ENCODE measurements at regions not wholly inside any gene's neighbourhood (a gene's known extent, or its start where the extent isn't known, plus 50 kb on each side); places are given as distances from the start of the nearest gene placed in this dataset.
"Not testable (repeated sequence)": the region's sequence is repeated elsewhere in the genome, so short reads cannot be mapped to it uniquely, and the experiment has no call there.

DNA sequence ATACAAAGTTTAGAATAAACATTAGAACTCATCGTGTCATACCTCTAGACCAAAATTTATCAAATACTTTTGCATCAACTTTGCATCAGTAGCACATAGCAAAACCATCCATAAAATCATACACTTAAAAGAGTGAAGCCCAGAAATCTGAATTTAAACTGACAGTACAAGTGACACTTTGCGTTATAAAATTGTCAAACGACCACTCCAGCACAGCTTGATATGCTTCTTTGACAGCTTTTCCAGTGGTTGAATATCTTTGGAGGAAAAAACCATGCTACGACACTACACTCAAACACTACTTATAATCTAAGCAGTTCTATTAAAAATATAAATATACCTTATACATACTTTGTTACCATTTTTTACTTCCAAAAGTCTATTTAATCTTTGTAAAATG is 1644.4 kb downstream of the STIM2 start:
- Histone ChIP-seq H3K4me1 (ENCODE audit: control insufficient read depth, insufficient read depth, low read length) (no peaks in the 10 kb centered on the region), H3K27me3 (ENCODE audit: control insufficient read depth, insufficient read depth, low read length) (no peaks in the 10 kb centered on the region), H3K36me3 (ENCODE audit: control insufficient read depth, insufficient read depth, low read length) (no peaks in the 10 kb centered on the region), H3K4me3 (ENCODE audit: low read length) (no peak overlapping the region), H3K27ac (ENCODE audit: low read depth, low read length) (no peak overlapping the region), H3K9ac (ENCODE audit: low read length) (no peak overlapping the region)

DNA sequence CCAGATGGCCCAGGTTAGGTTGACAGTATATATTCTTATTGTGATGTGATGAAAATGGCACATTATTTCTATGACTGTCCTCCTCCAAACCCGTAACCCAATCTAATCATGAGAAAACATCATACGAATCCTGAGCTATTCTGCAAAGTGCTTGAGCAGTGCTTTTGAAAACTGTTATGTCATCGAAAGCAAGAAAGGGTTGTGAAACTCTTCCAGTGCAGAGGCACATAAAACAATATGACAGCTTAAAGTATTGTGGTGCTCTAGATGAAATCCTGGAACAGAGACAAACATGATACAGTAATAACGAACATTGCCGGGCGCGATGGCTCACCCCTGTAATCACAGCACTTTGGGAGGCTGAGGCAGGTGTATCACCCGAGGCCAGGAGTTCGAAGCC is 1648.0 kb downstream of the STIM2 start:
- H3K9ac ChIP-seq (ENCODE audit: low read length) = no peak overlapping the region
- no peak overlapping the region for H3K4me3 ChIP-seq (ENCODE audit: low read length)
- no peaks in the 10 kb centered on the region for H3K4me1 ChIP-seq (ENCODE audit: control insufficient read depth, insufficient read depth, low read length)
- H3K36me3 ChIP-seq (ENCODE audit: control insufficient read depth, insufficient read depth, low read length) = no peaks in the 10 kb centered on the region
- no peaks in the 10 kb centered on the region for H3K27me3 ChIP-seq (ENCODE audit: control insufficient read depth, insufficient read depth, low read length)
- no peak overlapping the region for H3K27ac ChIP-seq (ENCODE audit: low read depth, low read length)

DNA sequence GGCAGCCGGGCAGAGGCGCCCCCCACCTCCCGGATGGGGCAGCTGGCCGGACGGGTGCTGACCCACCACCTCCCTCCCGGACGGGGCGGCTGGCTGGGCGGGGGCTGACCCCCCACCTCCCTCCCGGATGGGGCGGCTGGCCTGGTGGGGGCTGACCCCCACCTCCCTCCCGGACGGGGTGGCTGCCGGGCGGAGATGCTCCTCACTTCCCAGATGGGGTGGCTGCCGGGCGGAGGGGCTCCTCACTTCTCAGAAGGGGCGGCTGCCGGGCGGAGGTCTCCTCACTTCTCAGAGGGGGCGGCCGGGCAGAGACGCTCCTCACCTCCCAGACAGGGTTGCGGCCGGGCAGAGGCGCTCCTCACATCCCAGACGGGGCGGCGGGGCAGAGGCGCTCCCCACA is 1654.1 kb downstream of the STIM2 start:
- H3K27ac ChIP-seq (ENCODE audit: low read depth, low read length); H3K36me3 ChIP-seq (ENCODE audit: control insufficient read depth, insufficient read depth, low read length); H3K4me3 ChIP-seq (ENCODE audit: low read length); H3K27me3 ChIP-seq (ENCODE audit: control insufficient read depth, insufficient read depth, low read length); H3K4me1 ChIP-seq (ENCODE audit: control insufficient read depth, insufficient read depth, low read length); H3K9ac ChIP-seq (ENCODE audit: low read length): not testable (repeated sequence)

DNA sequence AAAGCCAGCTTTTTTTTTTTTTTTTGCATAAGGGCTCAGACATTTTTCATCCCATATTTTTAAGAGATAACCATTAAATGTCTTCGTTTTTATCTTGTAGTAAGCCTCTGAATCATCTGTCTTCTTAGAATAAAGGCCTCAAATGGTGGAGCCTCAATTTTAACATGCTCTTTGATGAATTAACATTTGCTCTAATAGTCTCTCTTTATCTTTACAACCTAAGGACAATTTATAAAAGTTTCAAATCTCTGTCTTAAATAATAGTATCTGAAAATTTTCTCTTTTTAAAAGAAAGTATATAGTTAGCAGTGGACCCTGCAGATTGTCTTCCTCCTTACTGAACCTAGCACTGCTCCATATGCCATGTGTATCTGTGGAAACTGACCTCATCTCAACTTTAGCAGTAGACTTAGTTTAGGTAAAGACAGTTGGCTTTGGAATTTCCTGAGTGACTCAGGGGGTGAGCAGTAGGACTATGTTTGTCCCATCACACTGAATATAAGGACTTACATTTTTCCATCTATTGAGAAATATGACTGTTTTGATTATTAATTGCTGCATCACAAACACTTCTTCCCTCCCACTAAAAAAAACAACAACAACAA is 1658.0 kb downstream of the STIM2 start:
- H3K9ac ChIP-seq (ENCODE audit: low read length) = no peak overlapping the region
- no peaks in the 10 kb centered on the region for H3K27me3 ChIP-seq (ENCODE audit: control insufficient read depth, insufficient read depth, low read length)
- H3K27ac ChIP-seq (ENCODE audit: low read depth, low read length) = no peak overlapping the region
- H3K36me3 ChIP-seq (ENCODE audit: control insufficient read depth, insufficient read depth, low read length) = no peaks in the 10 kb centered on the region
- no peaks in the 10 kb centered on the region for H3K4me1 ChIP-seq (ENCODE audit: control insufficient read depth, insufficient read depth, low read length)
- H3K4me3 ChIP-seq (ENCODE audit: low read length) = no peak overlapping the region

DNA sequence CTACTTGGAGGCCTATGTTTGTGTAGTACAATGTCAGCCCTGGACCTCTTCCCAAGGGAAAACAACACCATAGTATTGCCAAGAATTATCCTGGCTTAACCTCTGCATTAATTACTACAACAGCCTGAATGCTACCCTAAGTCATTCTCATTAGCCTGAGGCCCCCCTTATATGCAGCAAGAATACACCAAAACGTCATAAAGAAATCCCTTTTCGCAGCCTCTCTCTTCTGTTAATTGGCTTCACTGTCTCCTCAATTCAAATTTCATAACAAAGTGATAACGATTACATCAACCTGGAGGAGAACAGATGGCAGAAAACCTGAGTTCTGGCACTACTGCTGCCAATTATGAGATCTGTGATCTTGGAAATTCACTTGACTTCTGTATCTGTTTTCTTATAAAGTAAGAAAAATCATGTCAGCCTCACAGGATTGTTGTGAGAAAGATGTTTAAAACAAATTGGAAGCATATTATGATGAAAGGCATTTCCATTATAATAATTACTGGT is 1663.1 kb downstream of the STIM2 start:
- no peaks in the 10 kb centered on the region for H3K36me3 ChIP-seq (ENCODE audit: control insufficient read depth, insufficient read depth, low read length)

DNA sequence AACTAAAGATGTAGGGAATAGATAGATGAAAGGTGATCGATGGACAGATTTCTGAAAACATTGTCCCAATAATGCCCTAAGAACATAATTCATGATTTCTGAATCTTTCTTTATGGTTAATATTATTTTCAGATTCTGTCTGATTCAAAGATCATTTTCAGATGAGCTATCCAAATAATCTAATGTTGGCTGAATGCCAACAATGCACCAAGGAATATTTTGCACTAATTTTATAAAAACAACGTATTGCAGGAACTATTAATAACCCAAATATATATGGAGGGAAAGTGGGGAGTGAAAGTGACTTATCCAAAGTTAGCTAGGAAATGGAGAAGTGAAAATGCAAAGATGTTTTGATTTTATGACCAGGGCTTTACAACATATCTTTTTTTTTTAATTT is 1675.5 kb downstream of the STIM2 start:
- H3K27me3 ChIP-seq (ENCODE audit: control insufficient read depth, insufficient read depth, low read length) = no peaks in the 10 kb centered on the region
- H3K27ac ChIP-seq (ENCODE audit: low read depth, low read length) = no peak overlapping the region
- no peaks in the 10 kb centered on the region for H3K4me1 ChIP-seq (ENCODE audit: control insufficient read depth, insufficient read depth, low read length)
- H3K36me3 ChIP-seq (ENCODE audit: control insufficient read depth, insufficient read depth, low read length) = no peaks in the 10 kb centered on the region
- no peak overlapping the region for H3K9ac ChIP-seq (ENCODE audit: low read length)
- no peak overlapping the region for H3K4me3 ChIP-seq (ENCODE audit: low read length)

More for the DNA sequence above, 1663.1 kb downstream of the STIM2 start:
- Histone ChIP-seq H3K4me1 (ENCODE audit: control insufficient read depth, insufficient read depth, low read length) (no peaks in the 10 kb centered on the region), H3K27me3 (ENCODE audit: control insufficient read depth, insufficient read depth, low read length) (no peaks in the 10 kb centered on the region), H3K27ac (ENCODE audit: low read depth, low read length) (no peak overlapping the region), H3K9ac (ENCODE audit: low read length) (no peak overlapping the region), H3K4me3 (ENCODE audit: low read length) (no peak overlapping the region)

DNA sequence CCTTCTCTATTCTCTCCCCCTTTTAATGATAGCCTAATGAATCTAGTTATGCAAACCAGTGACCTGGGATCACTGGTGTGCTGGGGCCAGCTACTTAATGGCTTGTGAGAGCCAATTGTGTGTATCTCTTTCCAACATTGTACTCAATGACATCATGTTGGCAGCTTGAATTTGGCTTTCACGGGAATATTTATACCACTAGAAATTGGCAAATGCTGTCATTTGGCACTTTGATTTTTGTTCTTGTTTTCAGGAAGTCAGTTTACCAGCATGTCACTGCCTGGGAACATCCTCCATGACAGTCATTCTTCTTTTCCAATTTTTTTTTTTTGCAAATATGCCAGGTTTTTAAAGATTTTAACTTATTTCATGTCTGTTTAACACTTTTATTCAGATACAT is 1685.3 kb downstream of the STIM2 start:
- H3K4me3 ChIP-seq (ENCODE audit: low read length) = no peak overlapping the region
- no peak overlapping the region for H3K9ac ChIP-seq (ENCODE audit: low read length)
- no peaks in the 10 kb centered on the region for H3K36me3 ChIP-seq (ENCODE audit: control insufficient read depth, insufficient read depth, low read length)
- H3K27me3 ChIP-seq (ENCODE audit: control insufficient read depth, insufficient read depth, low read length) = no peaks in the 10 kb centered on the region
- no peaks in the 10 kb centered on the region for H3K4me1 ChIP-seq (ENCODE audit: control insufficient read depth, insufficient read depth, low read length)
- H3K27ac ChIP-seq (ENCODE audit: low read depth, low read length) = no peak overlapping the region

DNA sequence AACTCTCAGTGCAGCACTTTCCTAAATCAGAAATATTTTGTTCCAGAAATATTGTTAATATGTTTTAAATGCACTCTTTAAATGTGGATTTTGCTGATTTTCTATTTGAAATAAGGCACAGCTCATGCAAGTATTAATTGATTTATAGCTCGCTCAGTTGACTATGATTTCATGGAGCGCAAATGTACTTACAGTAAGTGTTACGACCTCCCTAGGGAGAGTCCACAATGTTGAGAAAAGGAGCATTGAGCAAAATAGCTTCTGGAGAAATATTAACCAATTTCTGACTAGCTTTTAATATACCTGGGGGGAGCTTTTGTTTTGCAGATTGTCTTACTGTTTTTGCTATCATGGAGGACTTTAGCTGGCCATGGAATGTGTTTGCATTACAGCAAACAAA is 1687.5 kb downstream of the STIM2 start:
- no peaks in the 10 kb centered on the region for H3K36me3 ChIP-seq (ENCODE audit: control insufficient read depth, insufficient read depth, low read length)
- no peaks in the 10 kb centered on the region for H3K4me1 ChIP-seq (ENCODE audit: control insufficient read depth, insufficient read depth, low read length)
- H3K27ac ChIP-seq (ENCODE audit: low read depth, low read length) = no peak overlapping the region
- H3K4me3 ChIP-seq (ENCODE audit: low read length) = no peak overlapping the region
- no peak overlapping the region for H3K9ac ChIP-seq (ENCODE audit: low read length)
- no peaks in the 10 kb centered on the region for H3K27me3 ChIP-seq (ENCODE audit: control insufficient read depth, insufficient read depth, low read length)

DNA sequence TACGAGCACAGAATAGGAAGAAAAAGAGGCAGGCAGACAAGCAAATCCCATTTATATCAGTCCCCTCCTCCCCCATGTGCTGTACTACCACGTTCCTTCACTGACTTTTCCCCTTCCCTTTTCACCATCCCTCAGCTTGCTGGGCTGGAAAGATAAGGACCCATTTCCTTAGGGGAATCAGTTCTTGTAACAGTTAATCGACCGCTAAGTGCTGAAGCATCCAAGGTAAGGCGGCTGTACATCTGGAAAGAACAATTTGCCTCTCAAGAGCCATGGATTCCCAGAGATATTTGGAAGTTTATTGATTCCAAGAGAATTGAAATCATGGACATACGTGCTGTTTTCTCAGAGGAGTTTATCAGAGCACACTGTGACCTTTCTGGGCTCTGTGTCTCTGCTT is 1688.0 kb downstream of the STIM2 start:
- Histone ChIP-seq H3K9ac (ENCODE audit: low read length) (no peak overlapping the region), H3K4me3 (ENCODE audit: low read length) (no peak overlapping the region), H3K27me3 (ENCODE audit: control insufficient read depth, insufficient read depth, low read length) (no peaks in the 10 kb centered on the region), H3K36me3 (ENCODE audit: control insufficient read depth, insufficient read depth, low read length) (no peaks in the 10 kb centered on the region), H3K27ac (ENCODE audit: low read depth, low read length) (no peak overlapping the region), H3K4me1 (ENCODE audit: control insufficient read depth, insufficient read depth, low read length) (no peaks in the 10 kb centered on the region)

DNA sequence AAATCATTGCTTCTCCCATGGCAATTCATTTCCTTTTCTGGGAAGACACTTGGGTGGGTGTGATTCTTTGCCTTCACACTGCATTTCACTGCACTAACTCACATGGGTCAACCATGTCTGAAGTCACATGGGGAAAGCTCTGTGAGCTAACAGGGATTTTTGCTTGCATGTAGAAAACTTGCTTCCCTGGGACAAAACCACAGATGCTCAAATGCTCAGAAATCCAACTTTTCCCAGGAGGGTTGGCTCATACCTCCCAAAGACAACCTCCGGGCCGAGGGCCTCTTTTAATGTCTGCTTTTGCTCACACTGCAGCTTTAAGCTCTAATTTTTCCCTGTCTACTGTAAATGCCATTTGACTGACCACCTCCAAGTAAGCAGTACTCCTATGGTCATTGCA is 1695.2 kb downstream of the STIM2 start:
- Histone ChIP-seq H3K9ac (ENCODE audit: low read length) (no peak overlapping the region), H3K27me3 (ENCODE audit: control insufficient read depth, insufficient read depth, low read length) (no peaks in the 10 kb centered on the region), H3K4me3 (ENCODE audit: low read length) (no peak overlapping the region), H3K36me3 (ENCODE audit: control insufficient read depth, insufficient read depth, low read length) (no peaks in the 10 kb centered on the region), H3K4me1 (ENCODE audit: control insufficient read depth, insufficient read depth, low read length) (no peaks in the 10 kb centered on the region), H3K27ac (ENCODE audit: low read depth, low read length) (no peak overlapping the region)

DNA sequence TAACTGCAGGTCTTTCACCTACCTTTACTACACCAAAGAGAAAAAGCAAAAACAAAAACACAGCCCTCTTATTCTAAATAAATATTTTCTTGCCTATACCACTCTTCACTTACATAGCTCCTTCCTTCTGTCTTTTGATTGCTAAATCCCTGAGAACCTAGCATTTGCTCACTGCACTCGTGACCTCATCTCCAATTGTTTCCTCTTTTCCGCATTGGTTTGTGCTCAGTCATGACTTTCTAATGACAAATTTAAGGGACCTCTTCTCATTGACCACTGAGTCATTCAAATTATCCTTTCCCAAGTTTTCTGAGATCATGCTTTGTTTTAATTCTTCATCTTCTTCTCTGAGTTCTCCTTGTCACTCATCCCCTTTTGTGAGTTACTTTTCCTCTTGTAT is 1697.1 kb downstream of the STIM2 start:
- Histone ChIP-seq H3K4me1 (ENCODE audit: control insufficient read depth, insufficient read depth, low read length) (no peaks in the 10 kb centered on the region), H3K27me3 (ENCODE audit: control insufficient read depth, insufficient read depth, low read length) (no peaks in the 10 kb centered on the region), H3K9ac (ENCODE audit: low read length) (no peak overlapping the region), H3K27ac (ENCODE audit: low read depth, low read length) (no peak overlapping the region), H3K36me3 (ENCODE audit: control insufficient read depth, insufficient read depth, low read length) (no peaks in the 10 kb centered on the region), H3K4me3 (ENCODE audit: low read length) (no peak overlapping the region)

DNA sequence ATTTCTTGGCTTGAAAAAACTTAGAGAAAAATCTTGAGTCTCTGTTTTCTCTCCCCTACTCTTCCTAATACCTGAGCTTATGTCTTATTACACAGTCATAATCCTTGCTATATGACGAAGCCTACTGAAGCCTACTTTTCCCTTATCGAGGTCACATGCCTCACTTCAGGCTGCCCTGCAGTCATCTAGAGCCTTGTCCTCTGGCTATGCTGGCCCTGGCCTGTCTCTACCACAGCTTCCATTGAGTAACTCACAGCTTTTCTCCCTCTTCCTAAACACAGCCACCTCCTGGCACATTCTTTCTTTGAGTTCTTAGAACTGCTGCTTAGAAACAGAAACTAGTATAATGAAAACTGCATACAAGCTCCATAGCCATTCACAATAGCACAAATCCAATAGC is 1698.3 kb downstream of the STIM2 start:
- H3K27me3 ChIP-seq (ENCODE audit: control insufficient read depth, insufficient read depth, low read length) = no peaks in the 10 kb centered on the region
- no peak overlapping the region for H3K27ac ChIP-seq (ENCODE audit: low read depth, low read length)
- H3K4me3 ChIP-seq (ENCODE audit: low read length) = no peak overlapping the region
- no peaks in the 10 kb centered on the region for H3K36me3 ChIP-seq (ENCODE audit: control insufficient read depth, insufficient read depth, low read length)
- H3K9ac ChIP-seq (ENCODE audit: low read length) = no peak overlapping the region
- H3K4me1 ChIP-seq (ENCODE audit: control insufficient read depth, insufficient read depth, low read length) = no peaks in the 10 kb centered on the region

DNA sequence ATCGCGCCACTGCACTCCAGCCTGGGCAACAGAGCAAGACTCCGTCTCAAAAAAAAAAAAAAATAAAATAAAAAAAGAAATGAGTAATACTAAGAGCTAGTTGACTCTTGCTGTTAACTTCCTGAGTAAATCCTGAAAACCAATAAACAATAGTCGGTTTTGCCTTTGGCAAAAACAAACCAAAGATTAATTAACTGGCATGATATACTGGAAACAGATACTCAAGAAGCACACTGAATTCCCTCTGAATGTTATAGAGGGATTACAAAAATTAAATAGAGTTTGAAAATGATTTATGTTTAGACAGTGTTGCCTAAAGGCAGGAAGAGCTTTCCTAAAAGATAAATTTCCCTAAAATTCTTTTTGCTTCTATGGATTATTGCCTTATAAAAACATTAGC is 1702.3 kb downstream of the STIM2 start:
- H3K4me3 ChIP-seq (ENCODE audit: low read length) = no peak overlapping the region
- H3K27ac ChIP-seq (ENCODE audit: low read depth, low read length) = no peak overlapping the region
- H3K36me3 ChIP-seq (ENCODE audit: control insufficient read depth, insufficient read depth, low read length) = no peaks in the 10 kb centered on the region
- H3K9ac ChIP-seq (ENCODE audit: low read length) = no peak overlapping the region
- no peaks in the 10 kb centered on the region for H3K4me1 ChIP-seq (ENCODE audit: control insufficient read depth, insufficient read depth, low read length)
- H3K27me3 ChIP-seq (ENCODE audit: control insufficient read depth, insufficient read depth, low read length) = no peaks in the 10 kb centered on the region
